Neural crest cell (in vitro differentiated cells): ENCODE measurements at regions not wholly inside any gene's neighbourhood (a gene's known extent, or its start where the extent isn't known, plus 50 kb on each side); places are given as distances from the start of the nearest gene placed in this dataset.

Experiments used
- DNase-seq: peaks from one replicate; pipeline ENCODE4 v3.0.0; 2021; ENCODE audit warnings: low read depth, mixed read lengths, low spot score
- H3K27ac Mint-ChIP-seq: one replicate; pipeline ENCODE4 v1.8.0; 2021; ENCODE audit warnings: mild to moderate bottlenecking, mixed read lengths; ENCODE audit not compliant: unreplicated experiment
- H3K27me3 Mint-ChIP-seq: 2 replicates; pipeline ENCODE4 v1.8.0; 2021; ENCODE audit warnings: low read depth, mild to moderate bottlenecking, mixed read lengths
- H3K36me3 Mint-ChIP-seq: 2 replicates; pipeline ENCODE4 v1.8.0; 2021; ENCODE audit warnings: low read depth, mild to moderate bottlenecking, mixed read lengths
- H3K4me1 Mint-ChIP-seq: 2 replicates; pipeline ENCODE4 v1.8.0; 2021; ENCODE audit warnings: mixed read lengths
- H3K4me3 Mint-ChIP-seq: one replicate; pipeline ENCODE4 v1.8.0; 2021; ENCODE audit warnings: mild to moderate bottlenecking, mixed read lengths
- H3K9me3 Mint-ChIP-seq: 2 replicates; pipeline ENCODE4 v1.8.0; 2021; ENCODE audit warnings: mixed read lengths
- TF ChIP-seq, protein P1 (sequence below): fragments of 200-600 bp; sonication (generic); conservative IDR thresholded peaks from 2 replicates; pipeline ENCODE4 v1.5.0; 2021; ENCODE audit warnings: antibody characterized with exemption, mild to moderate bottlenecking

DNA sequence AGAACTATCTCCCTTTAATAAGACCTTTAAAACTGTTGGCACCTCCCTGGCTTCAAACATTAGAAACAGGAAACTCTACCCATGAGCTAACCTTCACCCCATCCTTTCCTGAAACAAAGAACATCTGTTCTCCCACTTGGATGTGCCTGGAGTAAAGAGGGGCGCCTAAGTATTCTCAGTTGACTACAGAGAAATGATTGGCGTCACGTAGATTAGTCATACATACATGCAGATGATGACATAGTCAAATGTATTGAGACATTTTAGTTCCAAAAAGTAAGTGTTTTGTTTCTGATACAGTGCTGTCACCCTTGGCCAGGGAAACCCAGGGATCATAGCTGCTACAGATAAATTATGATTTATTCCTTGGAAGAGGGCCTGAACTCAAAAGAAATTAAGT is 260.0 kb upstream of the PLEKHG7 start:
- TF ChIP-seq, protein P1, sequence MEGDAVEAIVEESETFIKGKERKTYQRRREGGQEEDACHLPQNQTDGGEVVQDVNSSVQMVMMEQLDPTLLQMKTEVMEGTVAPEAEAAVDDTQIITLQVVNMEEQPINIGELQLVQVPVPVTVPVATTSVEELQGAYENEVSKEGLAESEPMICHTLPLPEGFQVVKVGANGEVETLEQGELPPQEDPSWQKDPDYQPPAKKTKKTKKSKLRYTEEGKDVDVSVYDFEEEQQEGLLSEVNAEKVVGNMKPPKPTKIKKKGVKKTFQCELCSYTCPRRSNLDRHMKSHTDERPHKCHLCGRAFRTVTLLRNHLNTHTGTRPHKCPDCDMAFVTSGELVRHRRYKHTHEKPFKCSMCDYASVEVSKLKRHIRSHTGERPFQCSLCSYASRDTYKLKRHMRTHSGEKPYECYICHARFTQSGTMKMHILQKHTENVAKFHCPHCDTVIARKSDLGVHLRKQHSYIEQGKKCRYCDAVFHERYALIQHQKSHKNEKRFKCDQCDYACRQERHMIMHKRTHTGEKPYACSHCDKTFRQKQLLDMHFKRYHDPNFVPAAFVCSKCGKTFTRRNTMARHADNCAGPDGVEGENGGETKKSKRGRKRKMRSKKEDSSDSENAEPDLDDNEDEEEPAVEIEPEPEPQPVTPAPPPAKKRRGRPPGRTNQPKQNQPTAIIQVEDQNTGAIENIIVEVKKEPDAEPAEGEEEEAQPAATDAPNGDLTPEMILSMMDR: no peak
- Mint-ChIP-seq H3K27ac (peak overlapping the region; percentile 95), H3K9me3 (peaks cover 2% of the 10 kb centered on the region), H3K27me3 (no peaks in the 10 kb centered on the region), H3K36me3 (peaks cover under 1% of the 10 kb centered on the region), H3K4me3 (peak overlapping the region; percentile 32), H3K4me1 (peaks cover 41% of the 10 kb centered on the region)
- DNase-seq: no peak

- H3K27me3 Mint-ChIP-seq: no peaks in the 10 kb centered on the region
Observed at GRCh38 chr12:92440072-92440471, 262.7 kb upstream of the PLEKHG7 start.

GRCh38 chr12:92439420-92439805 is 263.4 kb upstream of the PLEKHG7 start:
- peaks cover 7% of the 10 kb centered on the region for H3K9me3 Mint-ChIP-seq
- no peak overlapping the region for H3K4me3 Mint-ChIP-seq
- peaks cover 29% of the 10 kb centered on the region for H3K4me1 Mint-ChIP-seq
- TF ChIP-seq, protein P1: no peak
- DNase-seq: no peak
- H3K27me3 Mint-ChIP-seq: no peaks in the 10 kb centered on the region
- no peak overlapping the region for H3K27ac Mint-ChIP-seq
- H3K36me3 Mint-ChIP-seq: peaks cover 3% of the 10 kb centered on the region

More at GRCh38 chr12:92440072-92440471, 262.7 kb upstream of the PLEKHG7 start:
- Mint-ChIP-seq H3K9me3 (peaks cover 5% of the 10 kb centered on the region), H3K4me3 (no peak overlapping the region), H3K4me1 (peaks cover 33% of the 10 kb centered on the region), H3K36me3 (peaks cover 3% of the 10 kb centered on the region), H3K27ac (no peak overlapping the region)
- TF ChIP-seq, protein P1: no peak
- DNase-seq: no peak

GRCh38 chr12:92438641-92439419 is 264.0 kb upstream of the PLEKHG7 start:
- peak overlapping the region; percentile 81 for H3K27ac Mint-ChIP-seq
- H3K4me1 Mint-ChIP-seq: peaks cover 29% of the 10 kb centered on the region
- no peak overlapping the region for H3K4me3 Mint-ChIP-seq
- TF ChIP-seq, protein P1: no peak
- H3K36me3 Mint-ChIP-seq: peaks cover 3% of the 10 kb centered on the region
- peaks cover 9% of the 10 kb centered on the region for H3K9me3 Mint-ChIP-seq
- DNase-seq: no peak
- H3K27me3 Mint-ChIP-seq: no peaks in the 10 kb centered on the region

DNA sequence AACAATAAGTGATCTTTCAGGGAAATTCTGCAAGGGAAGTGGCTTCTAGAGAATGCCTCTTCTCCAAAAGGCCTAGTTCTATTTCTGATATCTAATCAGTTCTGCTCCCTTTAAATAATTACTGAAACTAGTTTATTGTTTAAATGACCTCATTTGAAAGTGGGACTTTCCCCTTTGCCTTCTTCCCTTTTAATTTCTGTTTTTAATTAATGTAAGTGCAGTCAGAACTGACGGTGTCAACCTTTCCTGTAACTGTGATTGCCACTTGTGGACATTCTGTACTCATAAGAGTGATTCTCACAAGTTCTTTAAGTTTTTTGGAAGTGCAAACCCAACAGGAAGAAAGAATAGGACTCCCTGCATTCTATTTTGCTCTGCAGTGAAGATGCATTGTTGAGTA is 265.3 kb upstream of the PLEKHG7 start:
- Mint-ChIP-seq H3K36me3 (peaks cover 3% of the 10 kb centered on the region), H3K4me1 (peaks cover 20% of the 10 kb centered on the region), H3K27ac (no peak overlapping the region), H3K9me3 (peaks cover 7% of the 10 kb centered on the region), H3K4me3 (no peak overlapping the region), H3K27me3 (no peaks in the 10 kb centered on the region)
- TF ChIP-seq, protein P1: no peak
- no peak for DNase-seq
